ENCODE measurements at regions not wholly inside any gene's neighbourhood (a gene's known extent, or its start where the extent isn't known, plus 50 kb on each side); places are given as distances from the start of the nearest gene placed in this dataset.

DNA sequence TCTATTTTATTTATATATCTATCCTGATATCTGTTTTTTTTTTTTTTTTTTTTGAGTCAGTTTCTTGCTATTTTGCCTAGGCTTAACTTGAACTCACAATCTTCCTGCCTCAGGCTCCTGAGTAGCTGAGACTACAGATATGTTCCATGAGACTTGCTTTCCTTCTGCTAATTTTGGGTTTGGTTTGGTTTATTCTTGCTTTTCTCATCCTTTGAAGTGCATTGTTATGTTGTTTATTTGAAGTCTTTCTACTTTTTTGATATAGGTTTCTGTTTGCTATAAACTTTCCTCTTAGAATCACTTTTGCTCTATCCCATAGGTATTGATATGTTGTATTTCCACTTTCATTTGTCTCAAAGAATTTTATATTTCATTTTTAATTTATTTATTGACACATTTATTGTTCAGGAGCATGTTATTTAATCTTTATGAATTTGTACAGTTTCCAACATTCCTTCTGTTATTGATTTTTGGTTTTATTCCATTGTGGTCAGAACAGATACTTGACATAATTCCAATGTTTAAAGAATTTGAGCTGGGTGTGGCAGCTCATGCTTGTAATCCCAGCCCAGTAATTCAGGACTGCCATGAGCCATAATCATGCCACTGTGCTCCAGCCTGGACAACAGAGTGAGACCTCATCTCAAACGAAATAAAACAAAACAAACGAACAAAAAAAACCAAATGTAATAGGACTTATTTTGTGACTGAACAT lies 62.3 kb upstream of the PLSCR4 start:
- TF ChIP-seq, protein P1, sequence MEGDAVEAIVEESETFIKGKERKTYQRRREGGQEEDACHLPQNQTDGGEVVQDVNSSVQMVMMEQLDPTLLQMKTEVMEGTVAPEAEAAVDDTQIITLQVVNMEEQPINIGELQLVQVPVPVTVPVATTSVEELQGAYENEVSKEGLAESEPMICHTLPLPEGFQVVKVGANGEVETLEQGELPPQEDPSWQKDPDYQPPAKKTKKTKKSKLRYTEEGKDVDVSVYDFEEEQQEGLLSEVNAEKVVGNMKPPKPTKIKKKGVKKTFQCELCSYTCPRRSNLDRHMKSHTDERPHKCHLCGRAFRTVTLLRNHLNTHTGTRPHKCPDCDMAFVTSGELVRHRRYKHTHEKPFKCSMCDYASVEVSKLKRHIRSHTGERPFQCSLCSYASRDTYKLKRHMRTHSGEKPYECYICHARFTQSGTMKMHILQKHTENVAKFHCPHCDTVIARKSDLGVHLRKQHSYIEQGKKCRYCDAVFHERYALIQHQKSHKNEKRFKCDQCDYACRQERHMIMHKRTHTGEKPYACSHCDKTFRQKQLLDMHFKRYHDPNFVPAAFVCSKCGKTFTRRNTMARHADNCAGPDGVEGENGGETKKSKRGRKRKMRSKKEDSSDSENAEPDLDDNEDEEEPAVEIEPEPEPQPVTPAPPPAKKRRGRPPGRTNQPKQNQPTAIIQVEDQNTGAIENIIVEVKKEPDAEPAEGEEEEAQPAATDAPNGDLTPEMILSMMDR (IDR thresholded peaks at IDR 0.05) = no peak
- TF ChIP-seq EP300 (IDR thresholded peaks at IDR 0.05) (no peak), POLR2AphosphoS5 (IDR thresholded peaks at IDR 0.05) (no peak)
